ENCODE measurements at regions not wholly inside any gene's neighbourhood (a gene's known extent, or its start where the extent isn't known, plus 50 kb on each side); places are given as distances from the start of the nearest gene placed in this dataset.

GRCh38 chr11:69545976-69546617 lies 64.6 kb downstream of the LINC01488 start:
- no peak for DNase-seq

- DNase-seq: no peak
Observed at GRCh38 chr11:69546735-69547370, 65.4 kb downstream of the LINC01488 start.

- DNase-seq: no peak
Observed at GRCh38 chr11:69550846-69551245, 69.4 kb downstream of the LINC01488 start.

- no peak for DNase-seq
Observed at GRCh38 chr11:69551963-69552362, 70.5 kb downstream of the LINC01488 start.

GRCh38 chr11:69552951-69553350 lies 71.5 kb downstream of the LINC01488 start:
- no peak for DNase-seq

GRCh38 chr11:69553416-69554357 lies 72.2 kb downstream of the LINC01488 start:
- DNase-seq: no peak

GRCh38 chr11:69554849-69555248 lies 73.4 kb downstream of the LINC01488 start:
- no peak for DNase-seq

GRCh38 chr11:69557266-69557665 lies 75.8 kb downstream of the LINC01488 start:
- no peak for DNase-seq

GRCh38 chr11:69558519-69558941 lies 77.1 kb downstream of the LINC01488 start:
- no peak for DNase-seq

- DNase-seq: no peak
Observed at GRCh38 chr11:69559181-69559580, 77.7 kb downstream of the LINC01488 start.

GRCh38 chr11:69560141-69560790 lies 78.8 kb downstream of the LINC01488 start:
- DNase-seq: no peak

GRCh38 chr11:69562302-69562701 lies 78.7 kb upstream of the CCND1 start:
- no peak for DNase-seq

GRCh38 chr11:69562816-69563215 lies 78.1 kb upstream of the CCND1 start:
- DNase-seq: no peak

GRCh38 chr11:69563306-69563705 lies 77.7 kb upstream of the CCND1 start:
- no peak for DNase-seq

GRCh38 chr11:69563946-69564775 lies 76.8 kb upstream of the CCND1 start:
- no peak for DNase-seq

- no peak for DNase-seq
Observed at GRCh38 chr11:69566001-69566400, 75.0 kb upstream of the CCND1 start.

- peak; percentile 40 to 46 for DNase-seq
Observed at GRCh38 chr11:69567951-69568808, 72.8 kb upstream of the CCND1 start.

- no peak for DNase-seq
Observed at GRCh38 chr11:69568809-69569097, 72.2 kb upstream of the CCND1 start.

GRCh38 chr11:69569306-69570200 lies 71.4 kb upstream of the CCND1 start:
- DNase-seq: no peak
